ENCODE measurements at regions not wholly inside any gene's neighbourhood (a gene's known extent, or its start where the extent isn't known, plus 50 kb on each side); places are given as distances from the start of the nearest gene placed in this dataset.

DNA sequence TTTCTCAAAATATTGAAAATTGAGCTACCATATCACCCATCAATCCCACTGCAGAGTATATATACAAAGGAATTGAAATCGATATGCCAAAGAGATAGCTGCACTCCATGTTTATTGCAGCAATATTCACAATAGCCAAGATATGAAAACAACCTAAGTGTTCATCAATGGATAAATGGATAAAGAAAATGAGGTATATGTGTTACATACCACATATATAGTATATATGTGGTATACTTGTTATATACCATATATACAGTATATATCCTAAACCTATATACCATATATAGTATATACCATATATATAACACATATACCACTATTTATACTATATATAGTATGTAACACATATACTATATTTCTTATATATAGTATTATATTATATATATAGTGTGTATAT, 313.3 kb downstream of the ZNF608 start:
- no peak overlapping the region for H2AFZ ChIP-seq (ENCODE audit: low read length)
- H3K27me3 Mint-ChIP-seq (ENCODE audit: low read depth) = no peaks in the 10 kb centered on the region; the same call in 1 of the 2 replicates
- no peak overlapping the region for H2BK20ac ChIP-seq (ENCODE audit: low read depth, low read length, poor library complexity, severe bottlenecking)
- H3K27ac Mint-ChIP-seq = no peak overlapping the region
- H2BK15ac ChIP-seq (ENCODE audit: low read depth, low read length) = no peak overlapping the region
- no peak overlapping the region for H2BK5ac ChIP-seq (ENCODE audit: insufficient read length, low read length)
- no peak overlapping the region for H3K56ac ChIP-seq (ENCODE audit: insufficient read length, low read depth, low read length)
- no peak overlapping the region for H3K4me2 ChIP-seq (ENCODE audit: insufficient read depth, insufficient read length, low read length)
- H3K79me1 ChIP-seq (ENCODE audit: insufficient read depth, low read depth, low read length, poor library complexity, severe bottlenecking) = no peaks in the 10 kb centered on the region
- TF ChIP-seq, protein P1, sequence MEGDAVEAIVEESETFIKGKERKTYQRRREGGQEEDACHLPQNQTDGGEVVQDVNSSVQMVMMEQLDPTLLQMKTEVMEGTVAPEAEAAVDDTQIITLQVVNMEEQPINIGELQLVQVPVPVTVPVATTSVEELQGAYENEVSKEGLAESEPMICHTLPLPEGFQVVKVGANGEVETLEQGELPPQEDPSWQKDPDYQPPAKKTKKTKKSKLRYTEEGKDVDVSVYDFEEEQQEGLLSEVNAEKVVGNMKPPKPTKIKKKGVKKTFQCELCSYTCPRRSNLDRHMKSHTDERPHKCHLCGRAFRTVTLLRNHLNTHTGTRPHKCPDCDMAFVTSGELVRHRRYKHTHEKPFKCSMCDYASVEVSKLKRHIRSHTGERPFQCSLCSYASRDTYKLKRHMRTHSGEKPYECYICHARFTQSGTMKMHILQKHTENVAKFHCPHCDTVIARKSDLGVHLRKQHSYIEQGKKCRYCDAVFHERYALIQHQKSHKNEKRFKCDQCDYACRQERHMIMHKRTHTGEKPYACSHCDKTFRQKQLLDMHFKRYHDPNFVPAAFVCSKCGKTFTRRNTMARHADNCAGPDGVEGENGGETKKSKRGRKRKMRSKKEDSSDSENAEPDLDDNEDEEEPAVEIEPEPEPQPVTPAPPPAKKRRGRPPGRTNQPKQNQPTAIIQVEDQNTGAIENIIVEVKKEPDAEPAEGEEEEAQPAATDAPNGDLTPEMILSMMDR (conservative IDR thresholded peaks at IDR 0.05) = no peak
- no peak overlapping the region for H4K5ac ChIP-seq (ENCODE audit: insufficient read length, low read depth, low read length)
- H2BK120ac ChIP-seq (ENCODE audit: low read depth, low read length, poor library complexity, severe bottlenecking) = no peak overlapping the region
- WGBS (ENCODE audit: extremely low coverage, insufficient read length, low lambda C conversion rate) = no CpG with 5 or more reads among the region's 1 CpG
- peaks cover 6% of the 10 kb centered on the region; the same call in 1 of the 2 replicates for H3K4me1 ChIP-seq (ENCODE audit: insufficient read depth, low read length)
- H3K9me3 ChIP-seq (ENCODE audit: control insufficient read depth, low read depth, low read length) = no peaks in the 10 kb centered on the region
- DNase-seq = no peak
- no peak overlapping the region for H2AK5ac ChIP-seq (ENCODE audit: insufficient read length, low read length)
- H2BK12ac ChIP-seq (ENCODE audit: insufficient read length, low read depth, low read length) = no peak overlapping the region
- no peak overlapping the region for H3K14ac ChIP-seq (ENCODE audit: insufficient read depth, low read length)
- H4K20me1 ChIP-seq (ENCODE audit: control insufficient read depth, insufficient read depth, insufficient read length) = no peaks in the 10 kb centered on the region
- no peaks in the 10 kb centered on the region for H3K79me2 ChIP-seq (ENCODE audit: insufficient read depth, low read length)
- H4K8ac ChIP-seq (replicated peaks; ENCODE audit: insufficient read length, low read depth, low read length) = no peak overlapping the region
- H3K4me3 Mint-ChIP-seq = no peak overlapping the region
- H3K4ac ChIP-seq (ENCODE audit: low read depth, low read length) = no peak overlapping the region
- H4K91ac ChIP-seq (ENCODE audit: insufficient read length, low read depth, low read length) = no peak overlapping the region
- H3K23ac ChIP-seq (ENCODE audit: insufficient read length, low read depth, low read length) = no peak overlapping the region
- H3K9ac ChIP-seq (ENCODE audit: extremely low read depth, insufficient read length, low read length) = no peak overlapping the region
- H3K27ac ChIP-seq (ENCODE audit: insufficient read length, low read depth, low read length) = no peak overlapping the region
- peaks cover 15% of the 10 kb centered on the region in 2 experiments for H3K4me1 Mint-ChIP-seq
- H3T11ph ChIP-seq (ENCODE audit: low read length) = no peak overlapping the region
- no peaks in the 10 kb centered on the region for H3K23me2 ChIP-seq (ENCODE audit: insufficient read length, low read depth, low read length, poor library complexity, severe bottlenecking)
- peaks cover 20 to 38% (median 31%) of the 10 kb centered on the region in 3 experiments for H3K36me3 Mint-ChIP-seq (ENCODE audit: insufficient read depth in 1 of 3, low read depth in 3 of 3)
- no peak overlapping the region for H3K18ac ChIP-seq (ENCODE audit: insufficient read length, low read depth, low read length)
- peaks cover 21 to 35% of the 10 kb centered on the region in 2 experiments for H3K9me3 Mint-ChIP-seq
- no peaks in the 10 kb centered on the region for H3K27me3 ChIP-seq (ENCODE audit: insufficient read depth, low read length)
